KOPT-K1 (cell line): ENCODE measurements at regions not wholly inside any gene's neighbourhood (a gene's known extent, or its start where the extent isn't known, plus 50 kb on each side); places are given as distances from the start of the nearest gene placed in this dataset.

Source experiments
- H3K27ac ChIP-seq: fragments of 200-600 bp; sonication (generic); 2 replicates; pipeline ENCODE4 v1.5.1; 2016; ENCODE audit warnings: antibody characterized with exemption, mild to moderate bottlenecking, low read depth, low read length; ENCODE audit not compliant: poor library complexity, severe bottlenecking
- H3K36me3 ChIP-seq: fragments of 200-600 bp; sonication (generic); 2 replicates; pipeline ENCODE4 v1.5.1; 2017; ENCODE audit warnings: antibody characterized with exemption, mild to moderate bottlenecking, low read length, moderate library complexity; ENCODE audit not compliant: insufficient read depth
- H3K9me3 ChIP-seq: fragments of 200-600 bp; sonication (generic); 2 replicates; pipeline ENCODE4 v1.5.1; 2017; ENCODE audit warnings: antibody characterized with exemption, low read length, mild to moderate bottlenecking; ENCODE audit not compliant: insufficient read depth, poor library complexity, severe bottlenecking

GRCh38 chr7:16015981-16016380, 329.5 kb upstream of the MEOX2 start:
- H3K36me3 ChIP-seq: no peaks in the 10 kb centered on the region
- H3K9me3 ChIP-seq: no peaks in the 10 kb centered on the region
- no peak overlapping the region for H3K27ac ChIP-seq

- no peaks in the 10 kb centered on the region for H3K36me3 ChIP-seq
- no peaks in the 10 kb centered on the region for H3K9me3 ChIP-seq
- no peak overlapping the region for H3K27ac ChIP-seq
Observed at GRCh38 chr7:16014031-16014430, 327.5 kb upstream of the MEOX2 start.

- Histone ChIP-seq H3K27ac (no peak overlapping the region), H3K9me3 (no peaks in the 10 kb centered on the region), H3K36me3 (no peaks in the 10 kb centered on the region)
Observed at GRCh38 chr7:16007911-16008310, 321.4 kb upstream of the MEOX2 start.

GRCh38 chr7:16004702-16005101, 318.2 kb upstream of the MEOX2 start:
- Histone ChIP-seq H3K36me3 (no peaks in the 10 kb centered on the region), H3K9me3 (no peaks in the 10 kb centered on the region), H3K27ac (no peak overlapping the region)

- Histone ChIP-seq H3K9me3 (no peaks in the 10 kb centered on the region), H3K36me3 (no peaks in the 10 kb centered on the region), H3K27ac (no peak overlapping the region)
Observed at GRCh38 chr7:16001477-16001876, 315.0 kb upstream of the MEOX2 start.

GRCh38 chr7:15998617-15999016, 312.1 kb upstream of the MEOX2 start:
- Histone ChIP-seq H3K9me3 (no peaks in the 10 kb centered on the region), H3K36me3 (no peaks in the 10 kb centered on the region), H3K27ac (no peak overlapping the region)

- H3K36me3 ChIP-seq: no peaks in the 10 kb centered on the region
- H3K9me3 ChIP-seq: no peaks in the 10 kb centered on the region
Observed at GRCh38 chr7:15995027-15995426, 308.5 kb upstream of the MEOX2 start.

GRCh38 chr7:15989194-15989593, 302.7 kb upstream of the MEOX2 start:
- Histone ChIP-seq H3K36me3 (no peaks in the 10 kb centered on the region), H3K27ac (no peak overlapping the region), H3K9me3 (no peaks in the 10 kb centered on the region)

More at GRCh38 chr7:15995027-15995426, 308.5 kb upstream of the MEOX2 start:
- no peak overlapping the region for H3K27ac ChIP-seq

GRCh38 chr7:15985587-15986384, 299.3 kb upstream of the MEOX2 start:
- H3K36me3 ChIP-seq: no peaks in the 10 kb centered on the region
- H3K9me3 ChIP-seq: no peaks in the 10 kb centered on the region
- H3K27ac ChIP-seq: no peak overlapping the region

GRCh38 chr7:15977663-15978062, 291.2 kb upstream of the MEOX2 start:
- Histone ChIP-seq H3K9me3 (no peaks in the 10 kb centered on the region), H3K36me3 (no peaks in the 10 kb centered on the region), H3K27ac (no peak overlapping the region)

- no peak overlapping the region for H3K27ac ChIP-seq
- no peaks in the 10 kb centered on the region for H3K36me3 ChIP-seq
- no peaks in the 10 kb centered on the region for H3K9me3 ChIP-seq
Observed at GRCh38 chr7:15972862-15973275, 286.4 kb upstream of the MEOX2 start.

GRCh38 chr7:15967551-15967950, 281.1 kb upstream of the MEOX2 start:
- Histone ChIP-seq H3K9me3 (no peaks in the 10 kb centered on the region), H3K27ac (no peak overlapping the region), H3K36me3 (no peaks in the 10 kb centered on the region)

GRCh38 chr7:15967121-15967520, 280.6 kb upstream of the MEOX2 start:
- no peaks in the 10 kb centered on the region for H3K9me3 ChIP-seq
- H3K27ac ChIP-seq: no peak overlapping the region
- no peaks in the 10 kb centered on the region for H3K36me3 ChIP-seq

- Histone ChIP-seq H3K9me3 (no peaks in the 10 kb centered on the region), H3K27ac (no peak overlapping the region), H3K36me3 (no peaks in the 10 kb centered on the region)
Observed at GRCh38 chr7:15963206-15963605, 276.7 kb upstream of the MEOX2 start.

- Histone ChIP-seq H3K36me3 (no peaks in the 10 kb centered on the region), H3K9me3 (no peaks in the 10 kb centered on the region), H3K27ac (no peak overlapping the region)
Observed at GRCh38 chr7:15954671-15955354, 268.3 kb upstream of the MEOX2 start.

GRCh38 chr7:15950299-15950698, 263.8 kb upstream of the MEOX2 start:
- Histone ChIP-seq H3K9me3 (no peaks in the 10 kb centered on the region), H3K36me3 (no peaks in the 10 kb centered on the region)

More at GRCh38 chr7:15950299-15950698, 263.8 kb upstream of the MEOX2 start:
- no peak overlapping the region for H3K27ac ChIP-seq
